ENCODE measurements at regions not wholly inside any gene's neighbourhood (a gene's known extent, or its start where the extent isn't known, plus 50 kb on each side); places are given as distances from the start of the nearest gene placed in this dataset.

DNA sequence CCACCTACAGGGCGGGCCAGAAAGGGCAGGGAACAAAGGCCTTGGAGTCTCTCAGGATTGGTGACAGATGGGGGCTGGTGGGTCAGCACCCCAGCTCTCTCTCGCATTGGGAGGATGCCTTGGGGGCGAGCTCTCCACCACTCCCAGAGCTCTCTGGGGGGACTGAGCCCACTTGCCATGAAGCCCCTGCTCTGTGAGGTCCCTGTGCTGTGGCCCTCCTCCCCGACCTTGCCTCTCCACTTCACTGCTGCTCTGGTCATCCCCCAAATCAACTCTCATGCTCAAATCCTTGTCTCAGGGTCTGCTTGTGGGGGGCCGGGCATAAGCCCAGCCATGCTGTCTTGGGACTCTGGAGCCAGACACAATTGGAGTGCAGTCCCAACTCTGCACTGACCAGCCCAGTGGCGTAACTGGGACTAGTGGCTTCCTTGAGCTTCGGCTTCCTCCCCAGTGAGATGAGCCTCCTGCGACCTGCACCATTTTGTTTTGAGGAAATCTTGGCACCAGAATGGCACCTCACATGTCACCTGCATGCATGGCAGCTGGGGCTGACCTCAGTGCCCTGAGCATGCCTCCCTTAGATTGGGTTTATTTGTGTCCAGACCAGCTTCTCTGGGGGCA is 184.5 kb downstream of the IRF8 start:
- no peak for DNase-seq (ENCODE audit: low read depth)
- TF ChIP-seq, protein P1, sequence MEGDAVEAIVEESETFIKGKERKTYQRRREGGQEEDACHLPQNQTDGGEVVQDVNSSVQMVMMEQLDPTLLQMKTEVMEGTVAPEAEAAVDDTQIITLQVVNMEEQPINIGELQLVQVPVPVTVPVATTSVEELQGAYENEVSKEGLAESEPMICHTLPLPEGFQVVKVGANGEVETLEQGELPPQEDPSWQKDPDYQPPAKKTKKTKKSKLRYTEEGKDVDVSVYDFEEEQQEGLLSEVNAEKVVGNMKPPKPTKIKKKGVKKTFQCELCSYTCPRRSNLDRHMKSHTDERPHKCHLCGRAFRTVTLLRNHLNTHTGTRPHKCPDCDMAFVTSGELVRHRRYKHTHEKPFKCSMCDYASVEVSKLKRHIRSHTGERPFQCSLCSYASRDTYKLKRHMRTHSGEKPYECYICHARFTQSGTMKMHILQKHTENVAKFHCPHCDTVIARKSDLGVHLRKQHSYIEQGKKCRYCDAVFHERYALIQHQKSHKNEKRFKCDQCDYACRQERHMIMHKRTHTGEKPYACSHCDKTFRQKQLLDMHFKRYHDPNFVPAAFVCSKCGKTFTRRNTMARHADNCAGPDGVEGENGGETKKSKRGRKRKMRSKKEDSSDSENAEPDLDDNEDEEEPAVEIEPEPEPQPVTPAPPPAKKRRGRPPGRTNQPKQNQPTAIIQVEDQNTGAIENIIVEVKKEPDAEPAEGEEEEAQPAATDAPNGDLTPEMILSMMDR (IDR thresholded peaks at IDR 0.05; ENCODE audit: low read depth, low read length), result no peak
- TF ChIP-seq MYC (IDR thresholded peaks at IDR 0.05; ENCODE audit: low read depth, low read length), result no peak
- no peak for TF ChIP-seq POLR2A (IDR thresholded peaks at IDR 0.05; ENCODE audit: extremely low read depth, insufficient read length)
- TF ChIP-seq, protein P2, sequence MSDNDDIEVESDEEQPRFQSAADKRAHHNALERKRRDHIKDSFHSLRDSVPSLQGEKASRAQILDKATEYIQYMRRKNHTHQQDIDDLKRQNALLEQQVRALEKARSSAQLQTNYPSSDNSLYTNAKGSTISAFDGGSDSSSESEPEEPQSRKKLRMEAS (IDR thresholded peaks at IDR 0.05; ENCODE audit: low read depth, low read length), result no peak
- H3K4me3 ChIP-seq (ENCODE audit: low read depth, low read length), result no peak overlapping the region

DNA sequence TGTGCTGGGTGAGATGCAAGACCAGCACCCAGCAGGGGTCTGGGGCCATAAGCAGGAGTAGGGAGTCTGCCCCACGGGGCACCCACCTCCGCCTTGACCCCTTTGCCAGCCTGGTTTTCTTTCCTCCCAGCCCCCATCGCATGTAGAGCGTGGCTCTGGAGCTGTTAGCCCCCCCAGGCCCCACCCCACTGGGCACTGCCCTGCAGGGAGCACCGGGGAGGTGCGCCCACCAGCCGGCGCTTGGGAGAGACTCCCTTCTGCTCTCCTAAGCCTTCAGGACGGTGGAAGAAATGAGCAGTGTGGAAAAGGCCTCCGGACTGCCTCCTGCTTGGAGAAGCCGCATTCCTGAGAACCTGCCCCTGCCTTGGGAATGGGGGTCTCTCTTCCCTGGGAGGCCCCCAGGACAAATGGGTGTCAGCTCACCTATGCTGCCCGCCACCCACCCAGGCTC is 186.2 kb downstream of the IRF8 start:
- DNase-seq (ENCODE audit: low read depth), result no peak
- no peak overlapping the region for H3K4me3 ChIP-seq (ENCODE audit: low read depth, low read length)
- TF ChIP-seq, protein P1 (IDR thresholded peaks at IDR 0.05; ENCODE audit: low read depth, low read length), result no peak
- TF ChIP-seq POLR2A (IDR thresholded peaks at IDR 0.05; ENCODE audit: extremely low read depth, insufficient read length) (no peak), MYC (IDR thresholded peaks at IDR 0.05; ENCODE audit: low read depth, low read length) (no peak)
- TF ChIP-seq, protein P2 (IDR thresholded peaks at IDR 0.05; ENCODE audit: low read depth, low read length), result no peak

DNA sequence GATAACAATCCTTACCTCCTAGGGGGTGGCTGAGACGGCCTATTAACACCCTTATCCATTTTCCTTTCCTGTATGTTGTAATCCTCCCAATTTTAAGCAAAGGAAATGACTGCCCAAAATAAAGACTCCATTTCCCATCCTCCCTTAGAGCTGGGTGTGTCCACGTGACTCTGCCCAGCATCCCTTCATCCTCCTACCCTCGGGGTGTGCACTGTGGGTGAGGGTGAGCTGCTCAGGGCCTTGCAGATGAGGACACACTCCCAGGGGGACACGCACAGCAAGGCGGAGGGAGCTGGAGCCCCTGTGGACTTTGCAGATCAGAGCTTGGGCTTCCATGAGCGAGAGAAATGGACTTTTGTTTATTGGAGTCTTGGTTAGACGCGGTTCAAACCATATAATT is 186.8 kb downstream of the IRF8 start:
- no peak overlapping the region for H3K4me3 ChIP-seq (ENCODE audit: low read depth, low read length)
- peak; percentile 39 for DNase-seq (ENCODE audit: low read depth)
- TF ChIP-seq, protein P2 (IDR thresholded peaks at IDR 0.05; ENCODE audit: low read depth, low read length), result no peak

DNA sequence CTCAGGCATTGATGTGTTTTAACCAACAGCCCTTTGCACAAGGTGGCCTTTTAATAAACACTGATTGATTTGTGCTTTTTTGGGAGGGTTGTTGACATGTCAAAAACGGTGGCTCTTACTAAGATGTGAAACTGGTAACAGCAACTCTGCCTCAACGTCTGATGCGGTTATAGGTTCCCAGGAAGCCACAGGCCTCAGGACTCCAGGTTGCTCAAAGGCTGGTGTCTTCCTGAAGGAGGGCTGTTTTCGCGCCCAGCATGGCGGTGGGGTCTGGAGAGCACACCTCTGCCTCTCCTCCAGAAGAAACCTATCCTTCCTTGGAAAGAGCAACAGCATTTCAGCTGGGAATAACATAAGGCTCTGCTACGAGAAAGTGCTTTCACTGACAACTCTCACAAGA is 187.5 kb downstream of the IRF8 start:
- DNase-seq (ENCODE audit: low read depth), result no peak
- H3K4me3 ChIP-seq (ENCODE audit: low read depth, low read length), result no peak overlapping the region
- TF ChIP-seq, protein P2 (IDR thresholded peaks at IDR 0.05; ENCODE audit: low read depth, low read length), result no peak
- TF ChIP-seq MYC (IDR thresholded peaks at IDR 0.05; ENCODE audit: low read depth, low read length), result no peak
- no peak for TF ChIP-seq POLR2A (IDR thresholded peaks at IDR 0.05; ENCODE audit: extremely low read depth, insufficient read length)
- TF ChIP-seq, protein P1 (IDR thresholded peaks at IDR 0.05; ENCODE audit: low read depth, low read length), result no peak

DNA sequence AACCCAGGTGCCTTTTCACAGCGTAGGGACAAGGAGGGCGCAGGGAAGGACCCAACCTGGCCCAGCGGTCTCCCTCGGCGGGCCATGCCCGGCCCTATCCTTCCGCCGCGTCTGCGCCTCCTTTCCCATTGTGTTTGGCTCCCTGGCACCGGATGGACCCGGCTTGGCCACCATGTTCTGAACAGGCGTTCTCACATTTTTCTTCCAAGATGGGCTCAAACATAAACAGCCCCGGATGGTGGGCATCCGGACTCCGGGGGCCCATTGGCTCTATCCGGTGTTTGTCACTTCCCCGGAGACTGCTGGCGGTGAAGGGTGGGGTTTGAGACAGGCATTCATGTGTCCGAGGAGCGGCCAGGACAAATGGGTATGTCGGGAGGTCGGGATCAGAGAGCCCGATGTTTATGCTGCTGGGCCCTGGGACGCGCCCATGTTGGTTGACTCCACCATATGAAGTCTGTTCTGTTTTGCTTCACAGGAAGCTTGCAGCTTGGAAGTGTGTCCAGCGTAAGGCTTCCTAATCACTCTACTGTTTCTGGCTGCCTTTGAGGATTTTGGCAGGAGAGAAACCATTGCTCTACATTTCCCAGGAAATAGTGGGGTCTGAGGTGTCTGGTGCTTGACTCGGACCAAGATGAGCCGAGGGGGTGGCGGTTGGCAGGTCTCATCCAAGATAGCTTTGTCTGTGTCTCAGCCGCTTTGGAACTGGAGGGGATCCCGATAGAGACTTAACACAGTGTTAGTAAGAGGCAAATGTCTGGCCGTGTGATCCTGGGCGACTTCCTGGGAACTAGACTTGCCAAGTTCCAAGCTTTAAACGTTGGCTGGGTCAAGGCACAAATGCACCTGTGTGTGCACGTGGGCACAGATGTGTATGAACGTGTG is 188.3 kb downstream of the IRF8 start:
- no peak for TF ChIP-seq MYC (IDR thresholded peaks at IDR 0.05; ENCODE audit: low read depth, low read length)
- TF ChIP-seq POLR2A (IDR thresholded peaks at IDR 0.05; ENCODE audit: extremely low read depth, insufficient read length), result no peak
- TF ChIP-seq, protein P1 (IDR thresholded peaks at IDR 0.05; ENCODE audit: low read depth, low read length), result no peak
- TF ChIP-seq, protein P2 (IDR thresholded peaks at IDR 0.05; ENCODE audit: low read depth, low read length), result no peak
- DNase-seq (ENCODE audit: low read depth), result no peak
- H3K4me3 ChIP-seq (ENCODE audit: low read depth, low read length), result no peak overlapping the region

DNA sequence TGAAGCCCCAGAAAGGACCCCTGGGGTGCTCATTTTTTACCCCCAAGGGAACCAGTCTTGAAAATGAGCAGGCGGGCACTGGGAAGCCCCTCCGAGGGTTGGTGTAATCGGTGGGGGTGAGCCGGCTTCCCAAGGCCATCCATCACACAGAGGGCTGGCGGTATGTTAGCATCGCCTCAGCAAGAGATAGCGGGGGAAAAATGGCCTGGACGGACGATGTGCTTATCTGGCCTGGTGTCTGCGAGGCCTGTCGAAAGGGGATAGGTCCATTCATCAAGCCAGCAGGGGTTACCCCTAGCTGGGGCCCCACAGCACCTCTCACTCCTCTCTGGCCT is 188.9 kb downstream of the IRF8 start:
- H3K4me3 ChIP-seq (ENCODE audit: low read depth, low read length), result no peak overlapping the region
- TF ChIP-seq, protein P2 (IDR thresholded peaks at IDR 0.05; ENCODE audit: low read depth, low read length), result no peak
- TF ChIP-seq POLR2A (IDR thresholded peaks at IDR 0.05; ENCODE audit: extremely low read depth, insufficient read length), result no peak
- no peak for TF ChIP-seq MYC (IDR thresholded peaks at IDR 0.05; ENCODE audit: low read depth, low read length)
- TF ChIP-seq, protein P1 (IDR thresholded peaks at IDR 0.05; ENCODE audit: low read depth, low read length), result no peak
- DNase-seq (ENCODE audit: low read depth), result no peak
